Esophagus muscularis mucosa (tissue), 4 donors: ENCODE measurements at regions not wholly inside any gene's neighbourhood (a gene's known extent, or its start where the extent isn't known, plus 50 kb on each side); places are given as distances from the start of the nearest gene placed in this dataset.

Source experiments
- DNase-seq: peaks from one replicate; pipeline ENCODE4 v3.0.0-alpha.2; 2017; ENCODE audit errors: extremely low spot score
- H3K27ac ChIP-seq, 4 donors: fragments of 200-600 bp; sonication (generic); replicated peaks in 1 of 4; 1 replicate in 3 of 4; 2 replicates in 1 of 4; pipeline ENCODE4 v1.5.1; 2016 to 2019; ENCODE audit warnings: mild to moderate bottlenecking in 1 of 4
- H3K27me3 ChIP-seq, 4 donors: fragments of 200-600 bp; sonication (generic); one replicate each; pipeline versions ENCODE4 v1.5.1 to v1.6.0; 2016 to 2019
- H3K36me3 ChIP-seq, 4 donors: fragments of 200-600 bp; sonication (generic); one replicate each; pipeline ENCODE4 v1.5.1; 2016 to 2019
- H3K4me1 ChIP-seq, 4 donors: fragments of 200-600 bp; sonication (generic); one replicate each; pipeline ENCODE4 v1.5.1; 2016 to 2019
- H3K4me3 ChIP-seq, 4 donors: fragments of 200-600 bp; sonication (generic); 1 replicate in 2 of 4; 2 replicates in 2 of 4; pipeline ENCODE4 v1.5.1; 2016 to 2019; ENCODE audit warnings: mild to moderate bottlenecking in 4 of 4, moderate library complexity in 1 of 4
- H3K9me3 ChIP-seq, 4 donors: fragments of 200-600 bp; sonication (generic); 1 replicate in 3 of 4; 2 replicates in 1 of 4; pipeline ENCODE4 v1.5.1; 2016 to 2019
- CTCF ChIP-seq, 3 experiments: fragments of 200-600 bp in 2 of 3; fragments of 450-650 bp in 1 of 3; sonication (generic) in 2 of 3; IDR thresholded peaks; one replicate each; pipeline ENCODE4 v1.5.1; 2017 to 2019; ENCODE audit warnings: antibody characterized with exemption in 3 of 3, mild to moderate bottlenecking in 2 of 3, moderate library complexity in 1 of 3
- EP300 ChIP-seq: sonication (generic); formaldehyde crosslinking; IDR thresholded peaks from one replicate; pipeline ENCODE4 v1.6.1; 2017; ENCODE audit warnings: antibody characterized with exemption
- POLR2A ChIP-seq: fragments of 450-650 bp; IDR thresholded peaks from one replicate; pipeline ENCODE4 v1.6.1; 2017; ENCODE audit warnings: antibody characterized with exemption, moderate library complexity, mild to moderate bottlenecking, low read depth
- POLR2AphosphoS5 ChIP-seq, 2 donors: sonication (generic); formaldehyde crosslinking; IDR thresholded peaks; one replicate each; pipeline ENCODE4 v1.6.1; 2017; ENCODE audit warnings: antibody characterized with exemption in 2 of 2
- WGBS: methylation state at CpG from one replicate; pipeline ENCODE4 v1.1.5; 2018; 5-methylcytosine and 5-hydroxymethylcytosine counted together
- intact Hi-C: fragments of 100-400 bp; cut with DNase I; formaldehyde crosslinking; loops from one replicate; pipeline ENCODE4 v1.15.1; 2023

GRCh38 chr21:41655259-41655658 is 111.6 kb downstream of the RIPK4 start:
- Histone ChIP-seq H3K36me3 (no peaks in the 10 kb centered on the region), H3K4me1 (peaks cover 0 to 11% (median 9%) of the 10 kb centered on the region in 4 donors), H3K9me3 (no peaks in the 10 kb centered on the region), H3K27ac (no peak overlapping the region), H3K4me3 (no peak overlapping the region), H3K27me3 (peaks cover 0 to 23% (median 0%) of the 10 kb centered on the region in 4 donors)
- intact Hi-C loops = no loop called here
- DNase-seq = no peak
- 85% methylated on average over 4 of the region's 4 CpGs for WGBS
- TF ChIP-seq CTCF (IDR thresholded peaks at IDR 0.05) (no peak), POLR2AphosphoS5 (IDR thresholded peaks at IDR 0.05) (no peak), EP300 (no peak), POLR2A (no peak)

GRCh38 chr21:41653954-41654491 is 112.8 kb downstream of the RIPK4 start:
- peaks cover 0 to 11% (median 9%) of the 10 kb centered on the region in 4 donors for H3K4me1 ChIP-seq
- no peak overlapping the region for H3K27ac ChIP-seq
- no peaks in the 10 kb centered on the region for H3K36me3 ChIP-seq
- DNase-seq = no peak
- peaks cover 0 to 11% (median 0%) of the 10 kb centered on the region in 4 donors for H3K27me3 ChIP-seq
- intact Hi-C loops = no loop called here
- H3K9me3 ChIP-seq = no peaks in the 10 kb centered on the region
- H3K4me3 ChIP-seq = no peak overlapping the region
- 73% methylated on average over 3 of the region's 3 CpGs for WGBS
- TF ChIP-seq EP300 (no peak), POLR2A (no peak), POLR2AphosphoS5 (IDR thresholded peaks at IDR 0.05) (no peak), CTCF (IDR thresholded peaks at IDR 0.05) (no peak)

- peaks cover 0 to 14% (median 0%) of the 10 kb centered on the region in 4 donors for H3K27me3 ChIP-seq
- no peaks in the 10 kb centered on the region for H3K9me3 ChIP-seq
- no peak overlapping the region for H3K27ac ChIP-seq
- no peak overlapping the region for H3K4me3 ChIP-seq
- 72% methylated on average over 13 of the region's 13 CpGs for WGBS
- H3K4me1 ChIP-seq = peaks cover 0 to 11% (median 9%) of the 10 kb centered on the region in 4 donors
- H3K36me3 ChIP-seq = no peaks in the 10 kb centered on the region
- no peak for DNase-seq
- intact Hi-C loops = no loop called here
- TF ChIP-seq POLR2A (no peak), CTCF (IDR thresholded peaks at IDR 0.05) (no peak), EP300 (no peak), POLR2AphosphoS5 (IDR thresholded peaks at IDR 0.05) (no peak)
These were observed 113.5 kb downstream of the RIPK4 start for GRCh38 chr21:41653243-41653953.

- Histone ChIP-seq H3K27me3 (peaks cover 0 to 15% (median 0%) of the 10 kb centered on the region in 4 donors), H3K36me3 (no peaks in the 10 kb centered on the region), H3K4me3 (no peak overlapping the region), H3K9me3 (no peaks in the 10 kb centered on the region), H3K4me1 (peaks cover 0 to 11% (median 9%) of the 10 kb centered on the region in 4 donors), H3K27ac (no peak overlapping the region)
- intact Hi-C loops = no loop called here
- DNase-seq = no peak
- TF ChIP-seq POLR2A = no peak
- no peak for TF ChIP-seq CTCF (IDR thresholded peaks at IDR 0.05)
- TF ChIP-seq EP300 = no peak
- no peak for TF ChIP-seq POLR2AphosphoS5 (IDR thresholded peaks at IDR 0.05)
- WGBS = 82% methylated on average over 6 of the region's 6 CpGs
These were observed 115.0 kb downstream of the RIPK4 start for GRCh38 chr21:41651830-41652229.
